Dedifferentiated amniotic fluid mesenchymal stem cell (primary cell): ENCODE measurements at regions not wholly inside any gene's neighbourhood (a gene's known extent, or its start where the extent isn't known, plus 50 kb on each side); places are given as distances from the start of the nearest gene placed in this dataset.

Experiments used
- DNase-seq: peaks from one replicate; pipeline ENCODE4 v3.0.0-alpha.2; 2016; ENCODE audit errors: extremely low spot score

DNA sequence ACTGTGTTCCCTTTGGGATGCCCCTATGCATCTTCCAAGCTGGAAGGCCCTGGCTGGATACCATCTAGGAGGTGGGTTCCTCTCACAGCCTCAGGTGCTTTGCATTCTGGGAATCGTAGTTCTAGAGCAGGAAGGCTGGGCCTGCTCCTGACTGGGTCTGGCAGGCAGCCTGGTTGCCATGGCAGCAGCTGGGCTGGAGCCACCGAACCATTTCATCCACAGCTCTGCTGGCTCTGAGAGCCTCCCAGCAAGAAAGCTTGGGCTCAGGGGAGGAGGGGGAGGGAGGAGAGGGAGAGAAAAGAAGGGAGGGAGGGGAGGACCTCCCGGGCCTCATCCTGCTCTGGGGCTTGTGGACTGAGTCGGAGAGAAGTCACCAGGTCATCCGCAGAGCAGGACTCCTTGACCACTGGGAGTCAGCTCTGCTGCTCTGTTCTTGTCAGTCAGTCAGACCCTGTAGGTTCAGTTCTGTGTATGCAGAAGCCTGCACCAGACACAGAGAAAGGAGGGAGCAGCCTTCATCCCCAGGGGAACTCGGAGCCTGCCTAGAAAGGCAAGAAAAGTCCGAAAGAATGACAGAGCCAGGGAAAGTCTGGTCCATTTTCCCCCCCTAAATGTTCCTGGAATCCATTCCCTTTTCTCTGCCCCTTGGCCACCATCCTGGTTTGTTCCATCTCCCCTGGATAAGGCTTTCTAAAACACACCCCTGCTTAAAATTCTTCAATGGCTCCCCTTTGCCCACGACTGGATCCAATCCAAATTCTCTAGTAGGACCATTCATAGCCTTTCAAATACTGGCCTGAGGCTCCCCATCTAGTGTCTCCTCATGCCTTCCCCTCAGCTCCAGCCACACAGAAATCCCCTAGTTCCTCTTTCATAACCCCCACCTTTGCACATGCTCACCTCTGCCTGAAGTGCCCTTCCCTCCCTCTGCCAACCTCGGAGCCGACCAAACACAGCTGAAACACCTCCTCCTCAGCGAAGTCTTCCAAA, 65.4 kb upstream of the ARAP3 start:
- DNase-seq: peak; percentile 28

DNA sequence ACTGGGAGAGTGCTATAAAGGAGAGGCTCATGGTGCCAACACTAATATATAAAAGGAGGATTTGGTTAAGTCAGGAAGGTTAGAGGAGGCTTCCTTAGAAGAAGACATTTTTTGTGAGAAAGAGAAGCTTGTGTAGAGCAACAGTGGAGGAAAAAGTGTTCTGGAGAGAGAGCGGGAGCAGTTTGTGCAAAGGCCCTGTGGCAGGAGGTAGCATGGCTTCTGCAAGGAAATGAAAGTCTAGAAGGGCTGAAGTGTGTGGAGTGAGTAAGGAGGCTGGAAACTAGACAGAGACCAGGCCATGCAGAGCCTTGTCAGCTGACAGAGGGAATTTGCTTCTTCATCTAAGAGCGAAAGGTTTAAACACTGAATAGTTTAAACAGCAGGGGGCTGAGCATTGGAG, 64.4 kb upstream of the ARAP3 start:
- DNase-seq: no peak

DNA sequence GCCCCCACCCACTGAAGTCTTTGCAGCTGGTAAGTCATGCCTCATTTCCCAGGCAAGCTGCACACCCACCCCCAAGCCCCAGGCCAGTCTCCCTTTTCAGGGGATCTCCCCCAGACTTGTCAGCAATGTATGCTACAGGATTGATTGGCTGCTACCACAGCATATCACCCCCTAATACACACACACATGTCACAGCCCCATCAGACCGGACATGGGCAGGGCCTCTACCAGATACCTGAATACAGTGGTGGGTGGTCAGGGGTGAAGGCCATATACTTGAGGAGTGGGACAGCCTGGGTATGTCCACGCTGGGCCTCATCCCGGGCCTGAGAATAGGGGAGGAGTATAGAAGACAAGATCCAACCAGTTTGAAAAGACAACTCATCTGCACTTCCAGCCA, 63.4 kb upstream of the ARAP3 start:
- DNase-seq: no peak

DNA sequence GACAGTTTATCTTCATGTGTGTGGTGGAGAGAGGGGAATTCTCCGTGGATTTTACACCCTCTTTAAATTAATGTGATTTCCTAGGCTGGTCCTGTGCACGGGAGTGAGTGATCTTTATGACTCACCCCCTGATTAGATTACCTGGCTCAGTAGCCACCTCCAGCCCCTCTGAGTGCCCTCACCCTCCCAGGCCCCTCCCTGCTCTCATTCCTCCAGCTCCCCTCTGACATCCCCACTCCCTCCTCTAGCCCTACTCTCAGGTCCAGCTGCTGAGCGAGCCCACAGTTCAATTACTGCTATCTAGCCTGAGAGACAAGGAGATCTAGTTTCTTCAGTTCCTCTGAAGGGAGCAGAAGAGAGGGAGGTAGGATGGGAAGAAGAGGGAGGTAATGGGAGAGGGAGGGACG, 61.8 kb upstream of the ARAP3 start:
- DNase-seq: no peak

DNA sequence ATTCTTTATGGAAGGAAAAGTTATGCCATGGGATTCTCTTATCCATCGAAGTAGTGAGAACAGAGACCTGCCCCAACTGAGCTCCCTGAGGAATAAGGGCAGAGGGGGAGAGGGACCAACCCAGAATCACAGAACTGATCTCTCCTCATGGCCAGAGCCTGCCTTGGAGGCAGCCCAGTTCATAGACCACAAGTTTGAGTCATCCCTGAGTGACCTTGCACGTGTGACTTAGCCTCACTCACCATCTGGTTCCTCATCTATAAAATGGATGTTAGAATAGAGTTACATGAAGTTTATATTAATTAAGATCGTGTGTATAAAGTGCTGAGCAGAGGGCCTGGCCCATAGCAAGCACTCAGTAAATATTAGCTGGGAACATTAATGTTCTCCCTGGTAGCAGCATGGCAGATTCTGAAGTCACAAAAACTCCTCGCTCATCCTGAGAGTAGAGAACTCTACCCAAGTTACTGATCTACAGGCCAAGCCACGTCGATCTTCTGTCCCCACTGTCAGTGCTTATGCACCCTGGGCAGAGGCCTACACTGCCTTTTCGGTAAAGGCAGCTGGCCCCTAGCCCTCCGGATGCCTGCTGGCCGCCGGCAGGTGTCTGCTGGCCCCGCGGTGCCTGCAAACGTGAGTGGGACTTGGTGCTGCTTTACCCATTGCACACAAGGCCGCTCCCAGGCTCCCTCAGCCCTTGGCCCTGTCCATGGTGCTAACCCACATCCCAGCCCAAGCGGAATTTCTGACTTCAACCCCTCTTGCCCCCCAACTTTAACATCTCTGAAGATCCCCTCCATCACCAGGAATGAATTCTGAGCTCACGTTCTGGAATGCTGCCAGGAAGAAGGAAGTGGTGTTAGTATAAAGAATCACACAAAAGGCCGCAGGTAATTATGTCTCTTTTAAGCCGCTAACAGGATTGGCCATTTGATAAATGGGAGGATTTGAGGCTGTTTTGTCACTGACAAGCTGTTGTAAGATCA, 61.1 kb upstream of the ARAP3 start:
- no peak for DNase-seq

DNA sequence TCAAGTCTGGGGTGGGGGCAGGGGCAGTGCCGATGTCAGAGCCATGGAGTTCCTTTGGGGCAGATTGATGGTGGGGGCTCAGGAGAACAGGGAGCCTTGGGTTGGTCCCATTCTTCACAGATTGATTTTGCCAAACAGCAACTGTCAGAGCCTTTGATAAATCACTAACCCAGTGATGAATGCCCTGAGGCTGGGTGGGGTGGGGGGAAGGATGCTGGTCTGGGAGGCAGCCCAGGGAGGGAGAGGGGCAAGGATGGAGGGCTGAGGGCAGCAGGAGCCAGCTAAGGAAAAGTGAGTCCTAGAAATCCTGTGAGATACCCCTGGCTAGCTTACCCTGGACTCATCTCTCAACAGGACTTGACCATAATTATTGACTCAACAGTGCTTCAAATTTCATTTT, 60.1 kb upstream of the ARAP3 start:
- no peak for DNase-seq

DNA sequence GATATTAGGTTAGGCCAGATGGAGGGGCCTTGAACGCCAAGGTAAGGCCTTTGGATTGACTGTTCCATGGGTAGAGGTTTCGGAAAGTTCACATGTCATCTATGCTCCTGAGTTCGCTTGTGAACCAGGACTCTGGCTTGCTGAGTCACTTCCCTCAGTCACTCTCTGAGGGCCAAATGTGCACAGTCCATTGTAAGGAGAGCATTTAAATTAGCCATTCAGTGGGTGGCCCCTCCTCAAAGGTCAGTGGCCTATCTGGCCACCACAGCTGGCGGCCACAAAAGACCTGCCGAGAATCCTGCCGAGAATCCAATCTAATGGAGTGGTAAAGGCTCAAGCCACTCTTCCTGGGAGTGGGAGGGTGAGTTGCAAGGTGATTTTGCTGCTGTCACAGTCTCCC, 58.9 kb upstream of the ARAP3 start:
- DNase-seq: no peak

DNA sequence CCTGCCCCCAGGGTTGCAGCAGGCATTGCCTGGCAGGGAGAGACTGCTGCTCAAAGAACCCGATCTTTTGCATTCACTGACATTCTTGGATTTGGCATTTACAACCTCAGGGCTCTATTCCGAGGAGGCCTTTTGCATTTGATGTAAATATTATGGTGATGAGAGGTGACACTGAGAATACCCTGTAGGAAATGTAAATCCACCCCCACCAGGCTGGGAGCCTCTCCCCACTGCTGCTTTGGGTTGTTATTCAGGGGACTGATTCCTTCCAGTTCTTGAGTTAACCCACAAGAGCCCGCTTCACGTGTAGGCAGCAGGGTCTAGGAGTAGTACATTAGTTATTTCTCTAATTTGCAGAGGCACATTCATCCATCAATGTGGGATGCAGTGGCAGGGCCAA, 55.5 kb upstream of the ARAP3 start:
- DNase-seq: no peak

DNA sequence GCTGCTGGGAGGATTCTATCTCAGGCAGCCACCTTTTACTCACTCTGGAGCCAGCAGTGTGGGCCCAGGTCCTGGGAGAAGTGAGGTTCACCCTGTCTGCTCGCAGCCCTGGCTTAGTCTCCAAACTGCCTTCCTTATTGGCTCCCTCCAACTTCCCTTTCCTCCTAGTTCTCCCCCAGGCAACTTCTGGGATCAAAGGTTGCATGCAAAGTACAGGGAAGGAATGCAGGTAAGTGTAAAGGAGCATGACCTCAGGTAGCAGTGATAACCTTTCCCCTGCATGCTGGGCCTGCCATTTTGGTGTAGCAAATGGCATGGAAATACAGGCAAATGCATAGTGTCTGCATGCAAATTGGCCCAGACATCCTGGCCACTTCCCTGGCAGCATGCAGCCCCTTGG, 53.8 kb upstream of the ARAP3 start:
- no peak for DNase-seq

DNA sequence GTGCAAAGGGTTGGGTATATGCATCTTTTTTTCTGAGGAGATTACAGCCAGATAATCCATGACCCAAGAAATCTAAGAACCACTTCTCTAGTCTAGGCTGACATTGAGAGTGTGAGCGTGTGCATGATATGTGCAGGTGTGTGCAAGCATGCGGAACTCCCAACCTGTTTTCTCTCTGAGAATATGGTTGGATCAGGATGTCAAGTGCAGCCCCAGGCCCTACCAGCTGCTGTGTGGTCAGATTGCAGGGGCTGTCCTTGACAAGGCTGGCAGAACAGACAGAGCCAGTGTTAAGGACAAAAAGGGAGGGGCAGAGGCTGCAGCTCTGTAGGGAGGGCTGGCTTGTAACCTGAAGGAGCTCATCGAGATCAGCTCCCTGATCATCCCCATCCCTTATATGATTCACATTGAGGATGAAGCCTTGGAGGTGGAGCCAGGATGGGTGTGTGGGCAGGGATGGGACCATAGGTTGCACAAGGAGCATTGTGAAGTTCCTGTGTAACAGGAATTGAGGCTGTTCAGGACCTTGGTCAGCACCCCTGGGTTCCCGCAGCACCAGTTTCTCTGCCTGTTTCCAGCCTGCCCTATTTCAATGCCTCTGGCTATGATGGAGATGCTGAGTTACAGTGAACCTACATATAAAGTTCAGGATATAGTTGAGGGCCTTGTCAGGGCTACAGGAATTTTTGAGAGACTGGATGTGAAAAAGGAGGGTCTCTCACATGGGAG, 52.6 kb upstream of the ARAP3 start:
- DNase-seq: peak; percentile 34

DNA sequence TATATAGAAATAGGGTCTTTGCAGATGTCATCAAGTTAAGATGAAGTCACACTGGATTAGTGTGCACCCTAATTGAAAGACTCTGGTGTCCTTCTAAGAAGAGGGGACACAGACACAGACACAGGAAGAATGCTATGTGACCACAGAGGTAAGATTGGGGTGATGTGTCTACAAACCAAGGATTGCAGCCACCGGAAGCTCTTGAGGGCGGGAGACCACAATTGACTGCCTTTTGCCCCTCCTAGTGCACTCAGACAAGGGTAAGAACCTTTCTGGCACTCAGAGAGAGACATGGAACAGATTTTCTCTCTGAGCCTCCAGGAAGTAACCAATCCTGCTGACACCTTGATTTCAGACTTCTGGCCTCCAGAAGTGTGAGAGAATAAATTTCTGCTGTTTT, 51.2 kb upstream of the ARAP3 start:
- DNase-seq: no peak

DNA sequence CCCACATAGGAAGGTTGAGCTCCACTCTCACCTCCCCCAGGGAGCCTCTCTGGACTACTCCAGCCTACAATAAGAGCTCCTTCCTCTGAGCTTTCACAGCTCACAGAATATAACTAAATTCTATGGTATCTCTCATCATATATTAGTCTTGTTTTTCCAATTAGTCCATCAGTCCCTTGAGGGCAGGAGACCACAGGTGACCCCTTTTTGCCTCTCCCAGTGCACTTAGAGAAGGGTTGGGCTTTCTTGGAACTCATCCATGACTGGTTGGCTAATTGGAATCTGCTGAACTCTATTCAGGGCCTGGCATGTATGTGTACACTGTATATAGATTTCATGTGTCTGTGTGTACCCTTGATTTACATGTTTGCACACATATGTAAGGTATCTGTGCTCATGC, 50.4 kb upstream of the ARAP3 start:
- no peak for DNase-seq
